HG03159 (cell line): ENCODE measurements at regions not wholly inside any gene's neighbourhood (a gene's known extent, or its start where the extent isn't known, plus 50 kb on each side); places are given as distances from the start of the nearest gene placed in this dataset.
"Not testable (repeated sequence)": the region's sequence is repeated elsewhere in the genome, so short reads cannot be mapped to it uniquely, and the experiment has no call there.

Experiments used
- ATAC-seq: cut with Tn5 transposase; IDR thresholded peaks from one replicate; pipeline ENCODE4 v1.9.1; 2021; ENCODE audit warnings: mild to moderate bottlenecking, moderate library complexity; ENCODE audit not compliant: unreplicated experiment

DNA sequence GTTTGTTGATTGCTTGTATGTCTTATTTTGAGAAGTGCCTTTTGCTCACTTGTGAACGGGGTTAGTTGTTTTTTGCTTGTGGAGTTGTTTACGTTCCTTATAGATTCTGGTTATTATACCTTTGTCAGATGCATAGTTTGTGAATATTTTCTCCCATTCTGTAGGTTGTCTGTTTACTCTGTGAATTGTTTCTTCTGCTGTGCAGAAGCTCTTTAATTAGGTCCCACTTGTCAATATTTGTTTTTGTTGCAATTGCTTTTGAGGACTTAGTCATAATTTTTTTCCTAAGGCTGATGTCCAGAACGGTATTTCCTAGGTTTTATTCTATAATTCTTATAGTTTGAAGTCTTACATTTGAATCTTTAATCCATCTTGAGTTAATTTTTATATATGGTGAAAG, 285.3 kb upstream of the GADL1 start:
- ATAC-seq: no peak

DNA sequence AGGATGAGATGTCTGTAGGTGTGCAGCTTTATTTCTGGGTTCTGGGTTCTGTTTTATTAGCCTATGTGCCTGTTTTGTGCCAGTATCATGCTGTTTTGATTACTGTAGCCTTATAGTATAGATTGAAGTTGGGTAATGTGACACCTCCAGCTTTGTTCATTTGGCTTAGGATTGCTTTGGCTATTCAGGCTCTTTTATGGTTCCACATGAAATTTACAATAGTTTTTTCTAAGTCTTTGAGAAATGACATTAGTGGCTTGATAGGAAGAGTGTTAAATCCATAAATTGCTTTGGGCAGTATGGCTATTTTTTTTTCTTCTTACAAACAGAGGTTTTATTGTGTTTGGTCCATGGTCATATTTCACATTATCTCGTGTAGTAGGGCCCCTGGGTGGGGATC, 285.8 kb upstream of the GADL1 start:
- no peak for ATAC-seq

GRCh38 chr3:31181661-31182060, 287.2 kb upstream of the GADL1 start:
- no peak for ATAC-seq

GRCh38 chr3:31182661-31183060, 288.2 kb upstream of the GADL1 start:
- no peak for ATAC-seq

- no peak for ATAC-seq
These were observed 290.0 kb upstream of the GADL1 start for GRCh38 chr3:31184261-31185061.

DNA sequence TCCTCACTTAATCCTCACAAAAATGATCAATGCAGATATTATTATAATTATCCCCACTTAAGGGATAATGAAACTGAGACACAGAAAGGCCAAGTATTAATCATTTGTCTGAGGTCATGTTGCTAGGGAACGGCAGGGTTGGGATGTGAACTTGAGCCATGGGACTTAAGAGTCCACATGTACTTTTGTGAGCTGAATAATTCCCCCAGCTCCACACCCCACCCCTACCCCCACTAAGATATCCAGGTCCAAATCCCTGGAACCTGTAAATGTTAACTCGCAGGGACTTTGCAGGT, 290.5 kb upstream of the GADL1 start:
- no peak for ATAC-seq

- ATAC-seq: no peak
These were observed 291.6 kb upstream of the GADL1 start for GRCh38 chr3:31186041-31186440.

GRCh38 chr3:31187380-31187779, 292.9 kb upstream of the GADL1 start:
- no peak for ATAC-seq

DNA sequence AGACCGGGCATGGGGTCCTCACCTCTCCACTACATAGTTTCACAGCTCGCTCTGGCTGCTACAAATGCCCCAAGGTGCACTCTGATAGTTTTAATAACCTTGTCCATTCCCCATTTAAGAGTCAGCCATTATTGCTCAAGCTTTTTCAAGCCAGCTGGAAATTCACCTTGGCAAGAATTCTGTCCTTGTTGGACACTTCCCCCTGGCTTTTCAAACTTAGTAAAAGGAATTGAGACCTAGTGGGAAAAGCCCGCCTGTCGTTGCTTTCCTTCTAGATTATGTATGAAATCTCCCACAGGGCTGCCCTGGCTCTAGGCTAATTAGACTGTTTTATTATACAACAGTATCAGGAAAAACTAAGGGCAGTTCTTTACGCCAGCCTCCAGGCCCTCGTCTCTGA, 293.7 kb upstream of the GADL1 start:
- no peak for ATAC-seq

- no peak for ATAC-seq
These were observed 294.9 kb upstream of the GADL1 start for GRCh38 chr3:31189330-31189729.

GRCh38 chr3:31189971-31190370, 295.5 kb upstream of the GADL1 start:
- no peak for ATAC-seq

DNA sequence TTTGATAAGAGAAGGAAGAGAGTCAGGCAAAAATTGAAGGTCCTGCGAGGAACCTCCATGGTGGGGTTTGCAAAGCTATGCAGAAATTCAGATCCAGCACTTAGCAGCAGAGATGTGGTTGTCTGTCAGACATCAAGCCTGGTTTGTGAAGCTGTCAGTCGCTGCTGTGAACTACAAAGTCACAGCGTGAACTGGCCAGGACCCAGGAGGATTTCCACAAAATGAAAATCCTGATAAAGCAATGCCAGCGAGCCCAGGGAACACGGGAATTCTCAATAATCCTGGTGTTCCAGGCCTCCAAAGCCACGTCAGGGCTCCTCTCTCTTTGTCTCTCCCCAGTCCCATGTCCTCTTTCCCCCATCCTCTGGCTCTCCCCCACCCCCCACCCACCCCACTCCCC, 296.9 kb upstream of the GADL1 start:
- ATAC-seq: no peak

- ATAC-seq: no peak
These were observed 299.0 kb upstream of the GADL1 start for GRCh38 chr3:31193429-31193828.

DNA sequence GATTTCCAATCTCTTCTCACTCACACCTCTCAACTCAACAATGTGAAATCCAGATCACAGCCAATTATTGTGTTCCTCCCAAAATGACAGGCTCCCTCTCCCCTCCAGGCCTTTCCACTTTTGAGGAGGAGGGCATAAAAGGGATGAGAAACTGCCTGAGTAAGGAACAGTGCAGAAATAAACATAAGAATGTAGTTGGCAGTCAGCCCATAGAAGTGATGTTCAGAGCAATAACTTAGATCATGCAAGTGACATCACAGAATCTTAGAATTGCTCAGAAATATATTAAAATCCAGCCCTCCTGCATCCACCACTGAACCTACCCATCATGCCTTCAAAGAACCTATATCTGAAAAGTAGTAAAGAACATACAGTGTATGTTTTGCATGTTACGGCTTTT, 299.4 kb upstream of the GADL1 start:
- no peak for ATAC-seq

DNA sequence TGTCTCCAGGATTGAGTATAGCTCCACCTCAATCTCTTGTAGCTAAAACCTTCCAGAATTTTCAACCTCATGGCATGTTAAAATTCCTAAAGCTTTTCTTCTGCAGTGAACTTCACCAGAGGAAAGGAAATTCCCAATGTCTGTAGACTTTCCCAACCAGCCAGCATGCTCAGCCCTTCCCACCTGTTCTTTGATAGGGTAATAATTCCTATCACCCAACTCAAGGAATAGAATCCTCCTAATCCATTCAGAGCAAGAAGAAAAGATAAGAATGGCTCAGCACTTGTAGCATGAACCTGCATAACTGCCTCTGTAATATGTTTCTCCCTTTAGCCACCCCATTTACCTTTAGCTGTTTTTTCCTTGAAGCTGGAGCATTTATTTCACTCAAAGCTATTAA, 301.8 kb upstream of the GADL1 start:
- ATAC-seq: no peak

- ATAC-seq: no peak
These were observed 302.5 kb upstream of the GADL1 start for GRCh38 chr3:31196881-31197364.

DNA sequence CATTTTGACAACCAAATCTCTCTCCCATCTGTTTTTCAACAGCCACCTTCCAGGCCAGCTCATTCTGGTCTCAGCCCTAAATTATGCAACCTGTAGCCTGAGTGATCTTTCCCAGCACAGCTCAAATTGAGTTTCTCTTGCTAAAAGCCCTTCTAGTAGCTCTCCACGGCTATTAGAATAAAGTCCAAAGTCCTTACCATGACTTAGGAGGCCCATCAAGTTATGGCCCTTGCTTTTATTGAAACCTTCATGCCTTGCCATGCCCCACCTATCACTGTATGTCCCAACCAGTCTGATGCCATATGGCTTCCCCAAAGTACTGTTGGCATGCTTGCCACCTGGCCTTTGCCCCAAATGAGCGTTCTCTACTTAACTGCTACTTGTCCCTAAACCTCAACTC, 303.5 kb upstream of the GADL1 start:
- no peak for ATAC-seq

DNA sequence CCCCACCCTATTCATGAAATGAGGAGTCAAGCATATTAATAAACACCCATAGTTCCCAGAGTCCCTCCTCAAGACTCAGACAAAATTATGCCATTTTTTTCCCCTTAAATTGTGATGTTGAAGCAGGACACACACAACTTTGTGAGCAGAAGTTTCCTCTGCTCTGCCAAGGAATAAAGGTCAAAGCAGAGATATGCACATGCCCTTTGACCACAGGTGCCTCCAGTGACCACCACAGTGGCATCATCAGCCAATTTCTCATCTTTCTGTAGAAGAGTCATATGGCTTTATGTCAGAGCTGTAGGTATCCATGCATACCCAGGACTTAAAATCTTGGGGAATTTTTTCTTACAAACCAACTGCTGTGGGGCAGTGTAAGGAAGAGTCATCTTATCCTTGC, 304.4 kb upstream of the GADL1 start:
- no peak for ATAC-seq

DNA sequence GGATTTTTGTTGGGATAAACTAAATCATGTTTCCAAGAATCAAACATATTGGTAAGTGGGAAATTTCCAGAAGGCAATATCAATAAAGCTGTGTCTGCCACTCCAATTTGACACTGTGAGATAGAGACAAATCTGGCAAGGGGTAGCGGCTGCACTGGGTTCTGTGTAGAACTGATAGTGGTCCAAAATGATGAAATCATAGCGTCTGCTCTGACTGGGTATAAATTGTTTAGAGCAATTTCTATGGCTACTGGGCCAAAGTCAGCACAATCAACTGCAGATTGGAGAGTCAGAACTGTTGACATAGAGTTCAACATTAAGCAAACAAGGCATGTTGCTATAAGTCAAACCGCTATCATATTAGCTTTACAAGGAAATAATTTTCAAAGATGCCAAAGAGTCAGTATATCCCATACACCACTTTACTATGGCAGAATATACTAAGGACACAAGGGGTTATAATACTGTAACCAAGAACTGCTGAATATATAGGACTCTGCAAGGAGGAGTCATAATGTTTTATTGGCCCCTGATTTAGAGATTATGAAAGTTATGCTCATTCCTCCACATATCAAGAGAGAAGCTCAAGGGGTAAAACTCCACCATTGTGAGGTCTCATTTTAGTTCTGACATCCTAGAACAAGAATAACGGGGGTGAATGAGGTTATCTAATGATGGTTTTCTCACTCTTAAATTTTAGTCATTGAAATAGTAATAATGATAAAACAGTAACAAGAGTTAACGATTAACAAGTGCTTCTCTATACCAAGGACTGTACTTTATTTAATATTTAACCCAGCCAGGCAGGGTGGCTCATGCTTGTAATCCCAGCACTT, 309.7 kb upstream of the GADL1 start:
- ATAC-seq: no peak

GRCh38 chr3:31204796-31205056, 310.3 kb upstream of the GADL1 start:
- not testable (repeated sequence) for ATAC-seq

DNA sequence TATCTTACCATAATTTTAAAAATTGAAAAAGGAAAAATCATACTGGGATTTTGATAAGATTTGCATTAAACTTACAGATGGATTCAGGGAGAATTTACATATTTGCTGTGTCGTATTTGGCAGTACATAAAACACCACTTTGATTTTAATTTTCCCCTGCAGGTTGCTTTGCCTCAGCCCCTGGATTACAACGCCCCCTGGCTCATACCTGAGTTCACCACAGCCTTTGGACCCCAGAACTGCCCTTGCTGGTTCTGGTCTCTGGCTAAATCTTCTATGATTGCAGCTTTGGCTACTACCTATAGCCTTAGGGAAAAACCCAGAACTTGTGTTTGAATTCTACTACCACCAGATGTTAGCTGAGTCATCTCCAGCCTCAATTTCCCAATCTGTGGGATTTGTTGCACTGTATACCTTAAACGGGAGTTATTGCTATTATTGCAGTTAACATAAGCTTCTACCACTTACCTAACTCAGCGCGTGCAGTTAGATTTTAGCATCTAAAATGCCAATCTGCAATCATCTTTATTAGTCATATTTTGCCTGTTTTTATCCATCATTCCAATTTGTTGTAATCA, 315.7 kb upstream of the GADL1 start:
- no peak for ATAC-seq

DNA sequence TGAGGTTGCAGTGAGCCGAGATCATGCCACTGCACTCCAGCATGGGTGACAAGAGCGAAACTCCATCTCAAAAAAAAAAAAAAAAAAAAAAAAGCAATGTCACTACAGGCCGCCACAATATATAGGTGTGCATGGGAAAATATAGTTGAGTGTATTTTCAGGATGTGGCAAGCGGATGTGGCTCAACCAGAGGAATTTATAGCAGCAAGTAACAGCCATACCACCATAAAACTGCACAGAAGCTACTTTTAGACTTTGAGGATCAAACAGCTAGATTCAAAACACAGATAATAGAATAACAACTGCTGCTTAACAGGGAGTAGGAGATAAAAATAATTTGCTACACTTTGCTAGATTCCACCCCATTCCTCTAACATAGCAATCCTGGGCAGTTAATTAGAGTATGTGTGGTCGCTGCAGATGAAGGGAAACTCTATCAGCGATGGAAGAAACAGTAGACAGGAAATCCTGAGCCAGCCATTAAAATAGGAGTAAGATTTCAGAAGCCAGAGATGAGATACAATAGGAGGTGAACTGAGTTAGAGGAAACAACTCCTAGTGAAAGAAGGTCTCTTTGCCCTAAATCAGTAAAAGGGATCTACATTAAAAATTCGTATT, 318.7 kb upstream of the STT3B start:
- no peak for ATAC-seq
